ENCODE measurements at regions not wholly inside any gene's neighbourhood (a gene's known extent, or its start where the extent isn't known, plus 50 kb on each side); places are given as distances from the start of the nearest gene placed in this dataset.

- TF ChIP-seq CTCF (conservative IDR thresholded peaks at IDR 0.05; ENCODE audit: low read depth, low read length) (no peak), EZH2 (IDR thresholded peaks at IDR 0.05; ENCODE audit: low read length, unreplicated experiment) (no peak)
Observed at GRCh38 chr2:45180779-45181178, 171.5 kb upstream of the SIX2 start.
